Immature natural killer cell (primary cell): ENCODE measurements at regions not wholly inside any gene's neighbourhood (a gene's known extent, or its start where the extent isn't known, plus 50 kb on each side); places are given as distances from the start of the nearest gene placed in this dataset.

Experiments used
- DNase-seq, 3 donors: peaks; one replicate each; pipeline ENCODE4 v3.0.0; 2022; ENCODE audit warnings: mixed read lengths in 1 of 3
- H3K27ac Mint-ChIP-seq, 6 donors: one replicate each; pipeline ENCODE4 v1.8.0; 2020; ENCODE audit warnings: mixed read lengths in 6 of 6, mild to moderate bottlenecking in 5 of 6, inconsistent platforms in 4 of 6, moderate library complexity in 3 of 6
- H3K27me3 Mint-ChIP-seq, 3 donors: one replicate each; pipeline ENCODE4 v1.8.0; 2020 to 2021; ENCODE audit warnings: low read depth in 3 of 3, mild to moderate bottlenecking in 3 of 3, mixed read lengths in 3 of 3, moderate library complexity in 3 of 3, inconsistent platforms in 1 of 3
- H3K36me3 Mint-ChIP-seq, 3 donors: one replicate each; pipeline ENCODE4 v1.8.0; 2020; ENCODE audit warnings: mixed read lengths in 3 of 3, inconsistent platforms in 2 of 3, mild to moderate bottlenecking in 2 of 3
- H3K4me1 Mint-ChIP-seq, 2 donors: one replicate each; pipeline ENCODE4 v1.8.0; 2020; ENCODE audit warnings: inconsistent platforms in 2 of 2, mild to moderate bottlenecking in 2 of 2, mixed read lengths in 2 of 2, moderate library complexity in 1 of 2
- H3K4me3 Mint-ChIP-seq, 5 donors: one replicate each; pipeline ENCODE4 v1.8.0; 2020; ENCODE audit warnings: mild to moderate bottlenecking in 5 of 5, mixed read lengths in 5 of 5, inconsistent platforms in 3 of 5, moderate library complexity in 3 of 5
- H3K9me3 Mint-ChIP-seq, 6 donors: one replicate each; pipeline ENCODE4 v1.8.0; 2020; ENCODE audit warnings: mild to moderate bottlenecking in 6 of 6, mixed read lengths in 6 of 6, inconsistent platforms in 4 of 6, moderate library complexity in 3 of 6

GRCh38 chr7:21221130-21221529 lies 206.8 kb upstream of the SP4 start:
- no peak overlapping the region for H3K27ac Mint-ChIP-seq
- no peak overlapping the region for H3K4me3 Mint-ChIP-seq
- H3K36me3 Mint-ChIP-seq, result no peaks in the 10 kb centered on the region
- no peak for DNase-seq
- H3K9me3 Mint-ChIP-seq, result no peaks in the 10 kb centered on the region
- peaks cover 2 to 6% (median 2%) of the 10 kb centered on the region in 3 donors for H3K27me3 Mint-ChIP-seq
- no peaks in the 10 kb centered on the region for H3K4me1 Mint-ChIP-seq

DNA sequence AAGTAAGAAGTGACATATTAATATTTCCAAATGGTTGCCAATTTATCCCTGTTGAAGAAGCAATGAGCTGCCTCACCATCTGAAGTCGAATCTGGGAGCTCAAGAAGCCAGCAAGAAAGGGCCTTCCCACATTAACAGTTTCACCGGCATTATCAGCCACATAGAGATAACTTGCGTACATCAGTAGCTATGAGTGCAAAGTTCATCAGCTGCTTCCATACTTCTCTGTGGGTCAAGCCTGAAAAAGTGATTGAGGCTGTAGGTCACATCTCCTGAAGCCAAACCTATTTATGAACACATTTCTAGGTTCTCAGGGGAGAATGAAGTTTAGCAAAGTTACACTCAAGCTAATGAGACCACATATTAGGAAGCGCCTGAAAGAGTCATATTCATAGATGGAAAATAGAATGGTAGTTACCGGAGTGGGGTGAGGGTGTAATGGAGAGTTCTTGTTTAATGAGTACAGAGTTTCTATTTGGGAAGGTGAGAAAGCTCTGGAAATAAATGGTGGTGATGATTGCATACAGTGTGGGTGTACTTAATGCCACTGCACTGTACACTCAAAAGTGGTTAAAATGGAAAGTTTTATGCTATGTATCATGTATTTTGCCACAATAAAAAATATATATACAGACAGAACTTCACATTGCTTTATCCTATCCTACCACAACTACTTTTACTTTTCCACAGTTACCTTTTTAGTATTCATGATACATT lies 189.3 kb upstream of the SP4 start:
- Mint-ChIP-seq H3K36me3 (no peaks in the 10 kb centered on the region), H3K4me3 (no peak overlapping the region), H3K4me1 (no peaks in the 10 kb centered on the region), H3K9me3 (no peaks in the 10 kb centered on the region), H3K27ac (no peak overlapping the region), H3K27me3 (peaks cover 4 to 11% (median 7%) of the 10 kb centered on the region in 3 donors)
- no peak for DNase-seq

DNA sequence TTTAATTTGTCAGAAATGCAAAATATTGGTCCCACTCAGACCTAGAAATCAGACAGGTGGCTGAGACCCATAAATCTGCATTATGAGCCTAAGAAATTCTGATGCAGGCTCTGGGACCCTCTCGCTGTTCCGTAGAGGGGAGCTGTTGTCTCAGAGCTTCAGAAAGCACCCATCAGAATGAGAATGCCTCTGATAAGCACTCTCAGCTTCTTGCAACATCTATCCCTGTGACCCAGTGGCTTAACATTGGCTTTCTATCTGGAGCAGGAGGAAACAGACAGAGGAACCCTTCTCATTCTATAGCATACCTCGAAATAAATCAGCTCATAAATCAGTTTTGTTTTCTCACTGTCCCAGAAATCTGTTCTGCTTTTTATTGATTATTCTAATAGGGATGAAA lies 184.6 kb upstream of the SP4 start:
- H3K9me3 Mint-ChIP-seq, result no peaks in the 10 kb centered on the region
- H3K27ac Mint-ChIP-seq, result no peak overlapping the region
- no peaks in the 10 kb centered on the region for H3K4me1 Mint-ChIP-seq
- H3K36me3 Mint-ChIP-seq, result no peaks in the 10 kb centered on the region
- no peak for DNase-seq
- H3K27me3 Mint-ChIP-seq, result peaks cover 2 to 5% (median 5%) of the 10 kb centered on the region in 3 donors
- no peak overlapping the region for H3K4me3 Mint-ChIP-seq

- Mint-ChIP-seq H3K9me3 (no peaks in the 10 kb centered on the region), H3K36me3 (no peaks in the 10 kb centered on the region), H3K27ac (no peak overlapping the region), H3K27me3 (peaks cover 9 to 35% (median 16%) of the 10 kb centered on the region in 3 donors), H3K4me3 (no peak overlapping the region), H3K4me1 (peaks cover 0 to 10% of the 10 kb centered on the region in 2 donors)
- no peak for DNase-seq
These were observed 176.6 kb upstream of the SP4 start for GRCh38 chr7:21251151-21251800.

GRCh38 chr7:21253740-21254687 lies 173.9 kb upstream of the SP4 start:
- H3K9me3 Mint-ChIP-seq, result no peaks in the 10 kb centered on the region
- DNase-seq, result peak; percentile 13 to 25 (median 23)
- no peak overlapping the region for H3K27ac Mint-ChIP-seq
- peaks cover 0 to 10% of the 10 kb centered on the region in 2 donors for H3K4me1 Mint-ChIP-seq
- peak overlapping the region in 2 of 5 donors; percentile 19 to 38 for H3K4me3 Mint-ChIP-seq
- no peaks in the 10 kb centered on the region for H3K36me3 Mint-ChIP-seq
- peaks cover 12 to 34% (median 12%) of the 10 kb centered on the region in 3 donors for H3K27me3 Mint-ChIP-seq

- Mint-ChIP-seq H3K36me3 (no peaks in the 10 kb centered on the region), H3K4me3 (no peak overlapping the region), H3K27ac (no peak overlapping the region), H3K27me3 (peaks cover 9 to 24% (median 9%) of the 10 kb centered on the region in 3 donors), H3K9me3 (no peaks in the 10 kb centered on the region), H3K4me1 (peaks cover 3 to 12% of the 10 kb centered on the region in 2 donors)
- peak; percentile 26 to 39 (median 30) for DNase-seq
These were observed 171.5 kb upstream of the SP4 start for GRCh38 chr7:21256310-21256877.

- DNase-seq, result no peak
- Mint-ChIP-seq H3K9me3 (no peaks in the 10 kb centered on the region), H3K4me1 (peaks cover 13% of the 10 kb centered on the region in 2 donors), H3K36me3 (no peaks in the 10 kb centered on the region), H3K4me3 (no peak overlapping the region), H3K27ac (no peak overlapping the region), H3K27me3 (peaks cover 0 to 3% (median 0%) of the 10 kb centered on the region in 3 donors)
These were observed 166.9 kb upstream of the SP4 start for GRCh38 chr7:21260939-21261338.

- no peaks in the 10 kb centered on the region for H3K9me3 Mint-ChIP-seq
- peak overlapping the region in 2 of 6 donors; percentile 60 to 68 for H3K27ac Mint-ChIP-seq
- peak overlapping the region in 1 of 5 donors; percentile 14 for H3K4me3 Mint-ChIP-seq
- DNase-seq, result peak; percentile 47 to 61 (median 59)
- H3K36me3 Mint-ChIP-seq, result no peaks in the 10 kb centered on the region
- H3K27me3 Mint-ChIP-seq, result no peaks in the 10 kb centered on the region
- H3K4me1 Mint-ChIP-seq, result peaks cover 13% of the 10 kb centered on the region in 2 donors
These were observed 166.0 kb upstream of the SP4 start for GRCh38 chr7:21261627-21262594.

DNA sequence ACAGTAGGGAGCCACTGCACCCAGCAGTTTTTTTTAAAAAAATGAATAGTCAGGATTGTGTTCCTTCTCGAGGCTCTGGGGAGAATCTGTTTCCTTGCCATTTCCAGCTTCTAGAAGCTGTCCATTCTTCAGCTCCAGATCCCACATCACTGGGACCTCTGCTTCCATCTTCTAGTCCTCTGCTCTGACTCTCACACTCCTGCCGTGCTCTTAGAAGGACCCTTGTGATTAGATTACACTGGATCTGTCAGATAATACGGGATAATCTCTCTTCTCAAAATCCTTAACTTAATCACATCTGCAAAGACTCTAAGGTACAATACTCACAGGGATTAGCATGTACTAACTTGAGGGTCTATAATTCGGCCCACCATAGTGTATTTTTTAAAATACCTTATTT lies 158.9 kb upstream of the SP4 start:
- Mint-ChIP-seq H3K36me3 (no peaks in the 10 kb centered on the region), H3K4me3 (no peak overlapping the region), H3K4me1 (no peaks in the 10 kb centered on the region), H3K9me3 (no peaks in the 10 kb centered on the region), H3K27me3 (no peaks in the 10 kb centered on the region), H3K27ac (no peak overlapping the region)
- no peak for DNase-seq

GRCh38 chr7:21276471-21277035 lies 151.3 kb upstream of the SP4 start:
- Mint-ChIP-seq H3K27me3 (peaks cover 0 to 3% (median 2%) of the 10 kb centered on the region in 3 donors), H3K9me3 (no peaks in the 10 kb centered on the region), H3K4me3 (no peak overlapping the region), H3K4me1 (no peaks in the 10 kb centered on the region), H3K36me3 (peaks cover 0 to 3% (median 0%) of the 10 kb centered on the region in 3 donors), H3K27ac (no peak overlapping the region)
- DNase-seq, result no peak

DNA sequence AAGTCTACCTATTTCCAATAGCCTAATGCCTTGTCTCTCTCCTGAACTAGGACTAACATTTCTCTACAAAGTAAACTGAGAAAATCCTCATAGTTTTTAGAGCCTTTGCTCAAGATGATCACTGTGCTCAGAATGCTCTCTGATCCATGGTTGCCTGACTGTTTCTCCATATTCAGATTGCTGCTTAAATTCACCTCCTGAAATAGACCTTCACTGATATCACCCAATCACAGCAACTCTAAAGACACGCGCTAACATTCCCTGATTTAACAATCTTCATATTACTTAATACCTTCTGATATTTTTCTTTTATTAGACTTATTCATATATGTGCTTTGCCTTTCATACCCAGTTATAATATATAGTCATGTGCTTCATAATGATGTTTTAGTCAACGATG lies 148.9 kb upstream of the SP4 start:
- no peaks in the 10 kb centered on the region for H3K9me3 Mint-ChIP-seq
- no peak overlapping the region for H3K27ac Mint-ChIP-seq
- H3K4me1 Mint-ChIP-seq, result no peaks in the 10 kb centered on the region
- peaks cover 0 to 3% (median 0%) of the 10 kb centered on the region in 3 donors for H3K36me3 Mint-ChIP-seq
- peaks cover 0 to 3% (median 2%) of the 10 kb centered on the region in 3 donors for H3K27me3 Mint-ChIP-seq
- H3K4me3 Mint-ChIP-seq, result no peak overlapping the region
- no peak for DNase-seq

DNA sequence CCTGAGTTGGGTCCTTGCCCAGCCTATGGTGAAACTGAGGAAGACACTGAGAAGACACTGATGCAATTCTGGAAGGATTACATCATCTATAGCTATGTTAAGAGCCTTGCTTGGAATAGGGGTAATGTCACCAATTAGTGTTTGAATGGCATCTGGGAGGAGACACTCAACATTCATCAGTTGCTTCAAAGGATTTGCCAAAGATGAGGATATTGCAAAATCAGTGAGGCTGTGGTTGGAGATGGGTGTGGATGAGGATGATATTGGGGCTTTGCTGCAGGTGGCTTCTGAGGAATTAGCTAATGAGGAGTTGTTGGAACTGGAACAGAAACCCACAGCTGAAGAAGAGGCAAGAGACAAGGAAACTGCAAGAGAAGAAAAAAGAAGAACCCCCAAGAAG lies 146.7 kb upstream of the SP4 start:
- H3K4me3 Mint-ChIP-seq, result no peak overlapping the region
- H3K27ac Mint-ChIP-seq, result peak overlapping the region in 1 of 6 donors; percentile 29
- no peaks in the 10 kb centered on the region for H3K4me1 Mint-ChIP-seq
- H3K9me3 Mint-ChIP-seq, result no peaks in the 10 kb centered on the region
- peaks cover 0 to 2% (median 2%) of the 10 kb centered on the region in 3 donors for H3K27me3 Mint-ChIP-seq
- DNase-seq, result no peak
- peaks cover 0 to 3% (median 0%) of the 10 kb centered on the region in 3 donors for H3K36me3 Mint-ChIP-seq
